Mesothelial cell of epicardium (in vitro differentiated cells): ENCODE measurements at regions not wholly inside any gene's neighbourhood (a gene's known extent, or its start where the extent isn't known, plus 50 kb on each side); places are given as distances from the start of the nearest gene placed in this dataset.
A peak's percentile ranks its signal among the peaks of the same experiment; 100 is the strongest.
"Not testable (repeated sequence)": the region's sequence is repeated elsewhere in the genome, so short reads cannot be mapped to it uniquely, and the experiment has no call there.

Source experiments
- DNase-seq, 2 experiments: peaks; one replicate each; pipeline ENCODE4 v3.0.0; 2021; ENCODE audit warnings: low spot score in 2 of 2; ENCODE audit not compliant: unreplicated experiment in 2 of 2
- H3K27ac Mint-ChIP-seq: 2 replicates; pipeline ENCODE4 v1.8.0; 2021; ENCODE audit warnings: mixed read lengths
- H3K27me3 Mint-ChIP-seq: 2 replicates; pipeline ENCODE4 v1.8.0; 2021; ENCODE audit warnings: low read depth, mixed read lengths
- H3K36me3 Mint-ChIP-seq: 2 replicates; pipeline ENCODE4 v1.8.0; 2021; ENCODE audit warnings: mixed read lengths
- H3K4me1 Mint-ChIP-seq: 2 replicates; pipeline ENCODE4 v1.8.0; 2021; ENCODE audit warnings: mixed read lengths
- H3K4me3 Mint-ChIP-seq: 2 replicates; pipeline ENCODE4 v1.8.0; 2021; ENCODE audit warnings: mild to moderate bottlenecking, moderate library complexity, mixed read lengths
- H3K9me3 Mint-ChIP-seq: 2 replicates; pipeline ENCODE4 v1.8.0; 2021; ENCODE audit warnings: mixed read lengths
- TF ChIP-seq, protein P1 (sequence below): fragments of 200-600 bp; sonication (generic); IDR thresholded peaks from one replicate; pipeline ENCODE4 v1.5.0; 2021; ENCODE audit warnings: antibody characterized with exemption; ENCODE audit not compliant: unreplicated experiment

DNA sequence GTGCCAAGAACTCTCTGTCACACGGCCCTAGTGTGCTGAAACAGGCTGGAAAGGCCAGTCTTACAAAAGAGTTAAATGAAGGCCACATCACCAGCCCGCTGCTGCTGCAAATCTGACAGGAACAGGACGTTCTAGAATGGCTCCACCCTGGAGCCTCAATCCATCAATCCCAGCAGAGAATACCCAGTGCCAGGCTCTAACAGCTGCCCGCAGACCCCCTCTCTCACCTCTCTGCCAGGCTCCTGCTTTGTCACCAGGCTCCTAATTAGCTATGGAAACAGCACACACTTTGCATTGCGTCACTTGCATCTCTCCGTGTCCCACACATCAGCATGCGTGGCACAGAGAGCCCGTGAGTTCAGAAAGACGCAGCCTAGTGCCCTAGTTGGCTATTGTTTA is 314.1 kb downstream of the FOXO1 start:
- DNase-seq, result no peak
- peaks cover 48% of the 10 kb centered on the region for H3K4me1 Mint-ChIP-seq
- H3K9me3 Mint-ChIP-seq, result peaks cover 7% of the 10 kb centered on the region
- H3K27ac Mint-ChIP-seq, result peak overlapping the region; percentile 52
- no peaks in the 10 kb centered on the region for H3K36me3 Mint-ChIP-seq
- no peak overlapping the region for H3K4me3 Mint-ChIP-seq
- no peaks in the 10 kb centered on the region for H3K27me3 Mint-ChIP-seq
- TF ChIP-seq, protein P1, sequence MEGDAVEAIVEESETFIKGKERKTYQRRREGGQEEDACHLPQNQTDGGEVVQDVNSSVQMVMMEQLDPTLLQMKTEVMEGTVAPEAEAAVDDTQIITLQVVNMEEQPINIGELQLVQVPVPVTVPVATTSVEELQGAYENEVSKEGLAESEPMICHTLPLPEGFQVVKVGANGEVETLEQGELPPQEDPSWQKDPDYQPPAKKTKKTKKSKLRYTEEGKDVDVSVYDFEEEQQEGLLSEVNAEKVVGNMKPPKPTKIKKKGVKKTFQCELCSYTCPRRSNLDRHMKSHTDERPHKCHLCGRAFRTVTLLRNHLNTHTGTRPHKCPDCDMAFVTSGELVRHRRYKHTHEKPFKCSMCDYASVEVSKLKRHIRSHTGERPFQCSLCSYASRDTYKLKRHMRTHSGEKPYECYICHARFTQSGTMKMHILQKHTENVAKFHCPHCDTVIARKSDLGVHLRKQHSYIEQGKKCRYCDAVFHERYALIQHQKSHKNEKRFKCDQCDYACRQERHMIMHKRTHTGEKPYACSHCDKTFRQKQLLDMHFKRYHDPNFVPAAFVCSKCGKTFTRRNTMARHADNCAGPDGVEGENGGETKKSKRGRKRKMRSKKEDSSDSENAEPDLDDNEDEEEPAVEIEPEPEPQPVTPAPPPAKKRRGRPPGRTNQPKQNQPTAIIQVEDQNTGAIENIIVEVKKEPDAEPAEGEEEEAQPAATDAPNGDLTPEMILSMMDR, result no peak

DNA sequence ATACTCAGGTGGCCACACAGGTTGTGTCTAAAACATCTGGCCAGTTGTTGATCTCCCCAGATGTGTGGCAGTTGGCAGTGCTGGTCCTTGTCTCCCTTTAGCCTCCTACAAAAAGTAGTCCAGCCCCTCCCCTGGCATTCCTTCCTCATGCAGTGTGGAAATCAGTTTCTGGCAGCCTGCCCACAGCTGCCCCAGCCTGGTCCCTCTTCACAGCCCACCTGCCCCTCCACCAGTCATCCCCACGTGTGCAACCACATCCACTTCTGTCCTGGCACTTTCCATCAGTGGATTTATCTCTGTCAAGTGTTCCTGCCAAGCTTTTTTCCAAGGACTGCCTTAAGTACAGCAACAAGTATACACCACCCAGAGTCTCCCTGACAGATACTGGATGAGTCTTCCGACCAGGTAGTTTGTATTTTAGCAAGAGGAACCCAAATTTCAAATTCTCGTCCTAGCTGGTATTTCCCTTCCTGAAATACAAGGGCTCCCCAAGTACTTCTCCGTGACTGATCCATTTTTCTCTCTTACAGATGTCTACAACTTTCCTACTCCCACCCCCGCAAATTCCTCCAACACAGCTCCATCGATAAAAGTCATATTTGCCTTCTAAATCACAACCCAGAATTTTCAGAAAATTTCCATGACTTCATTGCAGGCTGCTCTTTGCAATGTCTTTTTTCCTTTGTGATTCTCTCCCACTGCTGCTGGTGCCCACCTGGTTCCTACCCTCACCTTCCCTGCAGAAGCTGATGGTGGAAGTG is 313.5 kb downstream of the FOXO1 start:
- no peaks in the 10 kb centered on the region for H3K36me3 Mint-ChIP-seq
- peak overlapping the region; percentile 75 for H3K27ac Mint-ChIP-seq
- no peaks in the 10 kb centered on the region for H3K27me3 Mint-ChIP-seq
- peaks cover 46% of the 10 kb centered on the region for H3K4me1 Mint-ChIP-seq
- no peak overlapping the region for H3K4me3 Mint-ChIP-seq
- TF ChIP-seq, protein P1, result no peak
- H3K9me3 Mint-ChIP-seq, result peaks cover 7% of the 10 kb centered on the region
- DNase-seq, result peak in 1 of 2 experiments; percentile 35

DNA sequence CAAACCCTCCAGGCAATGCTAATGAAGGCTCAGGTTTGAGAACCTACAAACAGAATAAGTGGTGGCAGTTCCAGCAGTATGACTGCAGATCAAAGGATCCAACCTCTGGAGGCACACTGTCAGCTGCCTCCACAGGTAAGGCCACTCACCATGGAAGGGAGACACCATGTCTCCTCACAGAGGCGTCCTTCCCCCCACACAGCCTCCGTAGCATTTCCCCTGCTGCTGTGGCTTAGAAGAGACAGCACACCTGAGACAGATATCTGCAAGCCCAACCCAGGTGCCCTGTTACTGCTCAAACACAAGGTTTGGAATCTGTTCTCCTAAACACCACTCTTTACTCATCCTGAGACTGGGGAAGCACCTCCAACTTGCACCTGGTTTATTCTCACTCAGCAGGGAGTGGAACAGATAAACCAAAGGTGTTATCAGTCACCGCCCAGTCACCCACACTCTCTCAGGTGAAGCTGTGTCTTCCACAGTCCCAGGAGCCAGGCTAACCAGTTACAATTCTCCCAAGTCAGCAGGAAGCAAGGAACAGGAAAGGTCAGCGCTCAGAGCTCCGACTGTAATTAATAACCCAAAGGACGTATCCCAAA is 311.2 kb downstream of the FOXO1 start:
- Mint-ChIP-seq H3K4me3 (no peak overlapping the region), H3K27ac (peak overlapping the region; percentile 34), H3K36me3 (no peaks in the 10 kb centered on the region), H3K27me3 (no peaks in the 10 kb centered on the region), H3K4me1 (peaks cover 40% of the 10 kb centered on the region), H3K9me3 (peaks cover 7% of the 10 kb centered on the region)
- TF ChIP-seq, protein P1, result no peak
- DNase-seq, result no peak

DNA sequence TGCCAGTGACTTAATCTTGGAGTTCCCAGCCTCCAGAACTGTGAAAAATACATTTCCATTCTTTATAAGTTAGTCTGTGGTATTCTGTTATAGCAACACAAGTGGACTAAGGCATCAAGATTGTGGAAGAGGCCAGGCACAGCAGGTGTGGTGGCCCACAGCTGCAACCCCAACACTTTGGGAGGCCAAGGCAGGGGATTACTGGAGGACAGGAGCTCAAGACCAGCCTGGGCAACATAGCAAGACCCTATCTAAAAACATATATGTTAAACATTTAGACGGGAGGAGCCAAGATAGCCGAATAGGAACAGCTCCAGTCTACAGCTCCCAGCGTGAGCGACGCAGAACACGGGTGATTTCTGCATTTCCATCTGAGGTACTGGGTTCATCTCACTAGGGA is 310.4 kb downstream of the FOXO1 start:
- Mint-ChIP-seq H3K27me3 (no peaks in the 10 kb centered on the region), H3K4me1 (peaks cover 35% of the 10 kb centered on the region), H3K27ac (no peak overlapping the region), H3K4me3 (no peak overlapping the region), H3K36me3 (no peaks in the 10 kb centered on the region), H3K9me3 (peaks cover 7% of the 10 kb centered on the region)
- DNase-seq, result no peak
- TF ChIP-seq, protein P1, result no peak

DNA sequence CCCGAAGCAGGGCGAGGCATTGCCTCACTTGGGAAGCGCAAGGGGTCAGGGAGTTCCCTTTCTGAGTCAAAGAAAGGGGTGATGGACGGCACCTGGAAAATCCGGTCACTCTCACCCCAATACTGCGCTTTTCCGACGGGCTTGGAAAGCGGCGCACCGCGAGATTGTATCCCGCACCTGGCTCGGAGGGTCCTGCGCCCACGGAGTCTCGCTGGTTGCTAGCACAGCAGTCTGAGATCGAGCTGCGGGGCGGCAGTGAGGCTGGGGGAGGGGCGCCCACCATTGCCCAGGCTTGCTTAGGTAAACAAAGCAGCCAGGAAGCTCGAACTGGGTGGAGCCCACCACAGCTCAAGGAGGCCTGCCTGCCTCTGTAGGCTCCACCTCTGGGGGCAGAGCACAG is 310.0 kb downstream of the FOXO1 start:
- H3K9me3 Mint-ChIP-seq, H3K27me3 Mint-ChIP-seq, DNase-seq, H3K27ac Mint-ChIP-seq, H3K36me3 Mint-ChIP-seq, H3K4me3 Mint-ChIP-seq: not testable (repeated sequence)
- H3K4me1 Mint-ChIP-seq, result peaks cover 34% of the 10 kb centered on the region

DNA sequence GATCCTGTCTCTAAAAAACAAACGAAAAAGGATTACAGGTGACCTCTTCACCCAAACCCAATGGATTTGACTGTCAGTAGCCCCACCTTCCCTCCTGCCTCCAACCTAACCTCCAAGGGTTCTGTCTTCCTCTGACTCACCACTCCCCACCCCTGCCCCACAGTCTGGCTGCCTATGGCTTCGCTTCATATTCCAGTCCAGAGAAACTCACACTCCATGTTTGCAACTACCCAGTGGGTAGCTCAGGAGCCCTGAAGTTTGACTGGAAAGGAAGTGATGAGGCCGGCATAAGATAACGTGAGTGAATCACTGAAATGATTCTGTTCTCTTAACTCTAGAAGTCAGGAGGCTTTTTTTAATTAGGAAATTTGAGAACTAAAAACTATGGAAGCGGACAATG is 303.9 kb downstream of the FOXO1 start:
- DNase-seq, result no peak
- Mint-ChIP-seq H3K27me3 (no peaks in the 10 kb centered on the region), H3K4me1 (no peaks in the 10 kb centered on the region), H3K36me3 (no peaks in the 10 kb centered on the region), H3K4me3 (no peak overlapping the region), H3K9me3 (no peaks in the 10 kb centered on the region), H3K27ac (no peak overlapping the region)
- TF ChIP-seq, protein P1, result no peak
